CD14-positive monocyte (primary cell): ENCODE measurements at regions not wholly inside any gene's neighbourhood (a gene's known extent, or its start where the extent isn't known, plus 50 kb on each side); places are given as distances from the start of the nearest gene placed in this dataset.

Experiments used
- DNase-seq, 3 donors: peaks; one replicate each; pipeline ENCODE4 v3.0.0-alpha.2; 2011 to 2022
- H2AFZ ChIP-seq: 2 replicates; pipeline ENCODE4 v1.6.0; 2012; ENCODE audit warnings: mild to moderate bottlenecking, low read depth, low read length, inconsistent platforms; ENCODE audit not compliant: insufficient read depth, poor library complexity, severe bottlenecking
- H3K27ac ChIP-seq, 2 donors: 1 replicate in 1 of 2; 2 replicates in 1 of 2; pipeline ENCODE4 v1.5.1; 2012 to 2013; ENCODE audit warnings: low read length in 2 of 2, control low read depth in 1 of 2, inconsistent platforms in 1 of 2, low read depth in 1 of 2, mild to moderate bottlenecking in 1 of 2
- H3K27me3 ChIP-seq, 2 donors: one replicate each; pipeline versions ENCODE4 v1.6.0 to v1.6.1; 2011 to 2013; ENCODE audit warnings: low read length in 2 of 2; ENCODE audit not compliant: control insufficient read depth in 2 of 2, insufficient read depth in 2 of 2
- H3K36me3 ChIP-seq, 2 donors: replicated peaks in 1 of 2; 1 replicate in 1 of 2; 2 replicates in 1 of 2; pipeline versions ENCODE4 v1.5.1 to v1.6.1; 2012 to 2013; ENCODE audit warnings: low read length in 2 of 2, control low read depth in 1 of 2, inconsistent platforms in 1 of 2, mild to moderate bottlenecking in 1 of 2; ENCODE audit not compliant: insufficient read depth in 2 of 2, control insufficient read depth in 1 of 2
- H3K4me1 ChIP-seq, 2 donors: 1 replicate in 1 of 2; 2 replicates in 1 of 2; pipeline versions ENCODE4 v1.5.1 to v1.6.1; 2012 to 2013; ENCODE audit warnings: low read length in 2 of 2, control low read depth in 1 of 2, inconsistent platforms in 1 of 2, mild to moderate bottlenecking in 1 of 2, moderate library complexity in 1 of 2; ENCODE audit not compliant: insufficient read depth in 2 of 2, control insufficient read depth in 1 of 2
- H3K4me2 ChIP-seq: replicated peaks from 2 replicates; pipeline ENCODE3; 2012; ENCODE audit warnings: low read length, moderate library complexity, mild to moderate bottlenecking; ENCODE audit not compliant: poor library complexity, severe bottlenecking; ENCODE audit errors: extremely low read depth
- H3K4me3 ChIP-seq, 3 experiments: fragments of 200-600 bp in 1 of 3; sonication (generic) in 1 of 3; replicated peaks in 1 of 3; 1 replicate in 2 of 3; 2 replicates in 1 of 3; pipeline ENCODE4 v1.5.1; 2011 to 2013; ENCODE audit warnings: low read length in 3 of 3, mild to moderate bottlenecking in 3 of 3, control low read depth in 2 of 3, low read depth in 2 of 3, inconsistent platforms in 1 of 3, moderate library complexity in 1 of 3
- H3K79me2 ChIP-seq: 2 replicates; pipeline ENCODE4 v1.6.0; 2012; ENCODE audit warnings: mild to moderate bottlenecking, control low read depth, inconsistent platforms, low read length, moderate library complexity; ENCODE audit not compliant: insufficient read depth
- H3K9ac ChIP-seq: 2 replicates; pipeline ENCODE4 v1.6.0; 2017; ENCODE audit warnings: low read length, mild to moderate bottlenecking; ENCODE audit not compliant: insufficient read depth, poor library complexity, severe bottlenecking
- H3K9me3 ChIP-seq, 2 donors: replicated peaks in 1 of 2; 1 replicate in 1 of 2; 2 replicates in 1 of 2; pipeline versions ENCODE4 v1.5.1 to v1.6.1; 2012 to 2013; ENCODE audit warnings: low read length in 2 of 2, control low read depth in 1 of 2; ENCODE audit not compliant: control insufficient read depth in 1 of 2, insufficient read depth in 1 of 2
- H4K20me1 ChIP-seq: 2 replicates; pipeline ENCODE4 v1.6.0; 2012; ENCODE audit warnings: mild to moderate bottlenecking, low read length, control low read depth, moderate library complexity; ENCODE audit not compliant: insufficient read depth
- H3K27ac Mint-ChIP-seq, 7 donors: one replicate each; pipeline ENCODE4 v1.8.0; 2020; ENCODE audit warnings: mild to moderate bottlenecking in 7 of 7, mixed read lengths in 7 of 7, moderate library complexity in 6 of 7, inconsistent platforms in 2 of 7
- H3K27me3 Mint-ChIP-seq, 3 donors: one replicate each; pipeline ENCODE4 v1.8.0; 2021 to 2022; ENCODE audit warnings: low read depth in 3 of 3, mild to moderate bottlenecking in 3 of 3, mixed read lengths in 3 of 3, moderate library complexity in 3 of 3, inconsistent platforms in 1 of 3
- H3K36me3 Mint-ChIP-seq, 2 donors: one replicate each; pipeline ENCODE4 v1.8.0; 2020; ENCODE audit warnings: mixed read lengths in 2 of 2, inconsistent platforms in 1 of 2, mild to moderate bottlenecking in 1 of 2
- H3K4me1 Mint-ChIP-seq: one replicate; pipeline ENCODE4 v1.8.0; 2020; ENCODE audit warnings: mild to moderate bottlenecking, mixed read lengths
- H3K4me3 Mint-ChIP-seq, 2 donors: one replicate each; pipeline ENCODE4 v1.8.0; 2020; ENCODE audit warnings: mild to moderate bottlenecking in 2 of 2, mixed read lengths in 2 of 2, moderate library complexity in 1 of 2
- H3K9me3 Mint-ChIP-seq, 7 donors: one replicate each; pipeline ENCODE4 v1.8.0; 2020 to 2022; ENCODE audit warnings: mixed read lengths in 7 of 7, mild to moderate bottlenecking in 6 of 7, moderate library complexity in 6 of 7, inconsistent platforms in 2 of 7
- WGBS: methylation state at CpG from one replicate; pipeline ENCODE4 v1.1.5; 2013; ENCODE audit warnings: missing lambda C conversion rate; ENCODE audit not compliant: insufficient coverage; 5-methylcytosine and 5-hydroxymethylcytosine counted together
- intact Hi-C, 2 donors: fragments of 100-400 bp; cut with micrococcal nuclease; formaldehyde crosslinking; loops; one replicate each; pipeline versions ENCODE4 v1.15.0 to v1.15.1; 2023
- TF ChIP-seq, protein P1 (sequence below): fragments of 200-600 bp; IDR thresholded peaks from one replicate; pipeline ENCODE4 v1.8.0; 2022; ENCODE audit warnings: antibody characterized with exemption, mild to moderate bottlenecking

DNA sequence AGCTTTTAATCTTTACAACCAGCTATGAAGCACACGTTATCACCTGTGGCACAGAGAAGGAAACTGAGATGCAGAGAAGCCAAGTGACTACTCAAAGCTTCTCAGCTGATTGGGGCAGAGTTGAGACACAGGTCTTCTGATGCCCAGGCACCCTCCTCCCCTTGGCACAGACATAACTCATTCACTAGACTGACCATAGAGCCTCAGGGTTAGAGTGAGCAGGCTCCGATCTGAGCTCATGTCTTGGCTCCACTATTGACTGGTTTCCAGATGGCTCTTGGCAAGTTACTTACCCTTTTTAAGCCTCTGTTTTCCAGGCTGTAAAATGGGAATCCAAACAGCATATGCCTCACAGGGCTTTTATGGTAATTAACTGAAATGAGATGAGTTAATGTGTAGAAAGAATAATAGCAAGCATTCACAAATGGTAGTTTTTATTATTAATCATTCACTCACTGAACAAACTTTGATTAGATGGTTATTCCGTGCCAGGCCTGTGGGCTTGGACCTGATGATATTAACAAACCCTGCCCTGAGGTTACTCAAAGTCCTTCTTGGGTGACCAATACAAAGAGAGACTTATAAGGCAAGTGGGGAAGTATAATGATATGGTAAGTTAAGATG lies 184.3 kb downstream of the ANXA2 start:
- no peaks in the 10 kb centered on the region for H3K36me3 ChIP-seq

DNA sequence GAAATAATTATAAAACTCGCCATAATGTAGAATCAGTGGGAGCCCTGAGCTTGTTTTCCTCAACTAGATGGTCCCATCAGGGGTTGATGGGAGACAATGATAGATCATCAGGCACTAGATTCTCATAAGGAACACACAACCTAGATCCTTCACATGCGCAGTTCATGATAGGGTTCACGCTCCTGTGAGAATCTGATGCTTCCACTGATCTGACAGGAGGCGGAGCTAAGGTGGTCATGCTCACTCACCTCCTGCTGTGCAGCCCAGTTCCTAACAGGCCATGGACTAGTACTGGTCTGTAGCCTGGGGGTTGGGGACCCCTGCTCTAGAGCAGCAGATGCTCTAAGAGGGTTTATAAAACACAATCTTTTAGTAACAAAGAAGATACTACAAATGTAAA lies 183.6 kb downstream of the ANXA2 start:
- no peak overlapping the region for H3K4me3 Mint-ChIP-seq
- no peak overlapping the region for H3K27ac Mint-ChIP-seq
- H3K27me3 Mint-ChIP-seq: peaks cover 0 to 2% (median 1%) of the 10 kb centered on the region in 3 donors
- H3K9ac ChIP-seq: no peak overlapping the region
- H3K36me3 Mint-ChIP-seq: no peaks in the 10 kb centered on the region
- no peak overlapping the region for H3K4me2 ChIP-seq
- TF ChIP-seq, protein P1, sequence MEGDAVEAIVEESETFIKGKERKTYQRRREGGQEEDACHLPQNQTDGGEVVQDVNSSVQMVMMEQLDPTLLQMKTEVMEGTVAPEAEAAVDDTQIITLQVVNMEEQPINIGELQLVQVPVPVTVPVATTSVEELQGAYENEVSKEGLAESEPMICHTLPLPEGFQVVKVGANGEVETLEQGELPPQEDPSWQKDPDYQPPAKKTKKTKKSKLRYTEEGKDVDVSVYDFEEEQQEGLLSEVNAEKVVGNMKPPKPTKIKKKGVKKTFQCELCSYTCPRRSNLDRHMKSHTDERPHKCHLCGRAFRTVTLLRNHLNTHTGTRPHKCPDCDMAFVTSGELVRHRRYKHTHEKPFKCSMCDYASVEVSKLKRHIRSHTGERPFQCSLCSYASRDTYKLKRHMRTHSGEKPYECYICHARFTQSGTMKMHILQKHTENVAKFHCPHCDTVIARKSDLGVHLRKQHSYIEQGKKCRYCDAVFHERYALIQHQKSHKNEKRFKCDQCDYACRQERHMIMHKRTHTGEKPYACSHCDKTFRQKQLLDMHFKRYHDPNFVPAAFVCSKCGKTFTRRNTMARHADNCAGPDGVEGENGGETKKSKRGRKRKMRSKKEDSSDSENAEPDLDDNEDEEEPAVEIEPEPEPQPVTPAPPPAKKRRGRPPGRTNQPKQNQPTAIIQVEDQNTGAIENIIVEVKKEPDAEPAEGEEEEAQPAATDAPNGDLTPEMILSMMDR: no peak
- WGBS: 100% methylated on average over 2 of the region's 4 CpGs
- H3K4me1 Mint-ChIP-seq: no peaks in the 10 kb centered on the region
- no peaks in the 10 kb centered on the region for H4K20me1 ChIP-seq
- no peaks in the 10 kb centered on the region for H3K4me1 ChIP-seq
- H3K36me3 ChIP-seq: no peaks in the 10 kb centered on the region
- intact Hi-C loops: no loop called here
- peaks cover 0 to 5% (median 0%) of the 10 kb centered on the region in 7 donors for H3K9me3 Mint-ChIP-seq
- no peaks in the 10 kb centered on the region for H3K9me3 ChIP-seq
- DNase-seq: no peak
- no peaks in the 10 kb centered on the region for H3K79me2 ChIP-seq
- H3K27me3 ChIP-seq: no peaks in the 10 kb centered on the region
- no peak overlapping the region for H3K27ac ChIP-seq
- H2AFZ ChIP-seq: no peak overlapping the region
- no peak overlapping the region for H3K4me3 ChIP-seq

More for the DNA sequence above, 184.3 kb downstream of the ANXA2 start:
- Histone ChIP-seq H2AFZ (no peak overlapping the region), H3K27ac (no peak overlapping the region), H3K9ac (no peak overlapping the region), H4K20me1 (no peaks in the 10 kb centered on the region), H3K4me3 (no peak overlapping the region), H3K4me1 (no peaks in the 10 kb centered on the region), H3K79me2 (no peaks in the 10 kb centered on the region), H3K4me2 (no peak overlapping the region), H3K9me3 (no peaks in the 10 kb centered on the region), H3K27me3 (no peaks in the 10 kb centered on the region)
- Mint-ChIP-seq H3K9me3 (peaks cover 0 to 6% (median 0%) of the 10 kb centered on the region in 7 donors), H3K36me3 (no peaks in the 10 kb centered on the region), H3K4me3 (no peak overlapping the region), H3K27ac (no peak overlapping the region), H3K4me1 (no peaks in the 10 kb centered on the region), H3K27me3 (peaks cover 0 to 2% (median 0%) of the 10 kb centered on the region in 3 donors)
- 100% methylated on average over 2 of the region's 3 CpGs for WGBS
- no peak for DNase-seq
- TF ChIP-seq, protein P1: no peak
- intact Hi-C loops: no loop called here
